RKO (cell line): ENCODE measurements at regions not wholly inside any gene's neighbourhood (a gene's known extent, or its start where the extent isn't known, plus 50 kb on each side); places are given as distances from the start of the nearest gene placed in this dataset.

Source experiments
- DNase-seq: peaks from one replicate; pipeline ENCODE4 v3.0.0-alpha.2; 2016; ENCODE audit warnings: low spot score

GRCh38 chr13:85742355-85742754 lies 56.9 kb downstream of the SLITRK6 start:
- DNase-seq: no peak

- no peak for DNase-seq
These were observed 58.2 kb downstream of the SLITRK6 start for GRCh38 chr13:85741017-85741416.

- DNase-seq: no peak
These were observed 60.4 kb downstream of the SLITRK6 start for GRCh38 chr13:85738696-85739320.

- no peak for DNase-seq
These were observed 61.3 kb downstream of the SLITRK6 start for GRCh38 chr13:85737952-85738351.

- DNase-seq: peak; percentile 13
These were observed 69.9 kb downstream of the SLITRK6 start for GRCh38 chr13:85729296-85729695.

GRCh38 chr13:85728811-85729210 lies 70.4 kb downstream of the SLITRK6 start:
- no peak for DNase-seq

GRCh38 chr13:85725433-85725832 lies 73.8 kb downstream of the SLITRK6 start:
- DNase-seq: no peak

- no peak for DNase-seq
These were observed 74.4 kb downstream of the SLITRK6 start for GRCh38 chr13:85724546-85725432.

- DNase-seq: no peak
These were observed 79.5 kb downstream of the SLITRK6 start for GRCh38 chr13:85719749-85720148.

- no peak for DNase-seq
These were observed 81.3 kb downstream of the SLITRK6 start for GRCh38 chr13:85717921-85718320.

GRCh38 chr13:85710545-85710944 lies 88.7 kb downstream of the SLITRK6 start:
- no peak for DNase-seq

- no peak for DNase-seq
These were observed 89.5 kb downstream of the SLITRK6 start for GRCh38 chr13:85709721-85710120.

- no peak for DNase-seq
These were observed 90.1 kb downstream of the SLITRK6 start for GRCh38 chr13:85709072-85709471.

GRCh38 chr13:85700906-85701305 lies 98.3 kb downstream of the SLITRK6 start:
- DNase-seq: no peak

GRCh38 chr13:85698256-85698655 lies 101.0 kb downstream of the SLITRK6 start:
- DNase-seq: no peak

- no peak for DNase-seq
These were observed 104.2 kb downstream of the SLITRK6 start for GRCh38 chr13:85694992-85695391.

- peak; percentile 66 for DNase-seq
These were observed 105.2 kb downstream of the SLITRK6 start for GRCh38 chr13:85693889-85694511.

GRCh38 chr13:85690368-85690767 lies 108.9 kb downstream of the SLITRK6 start:
- DNase-seq: no peak

- DNase-seq: no peak
These were observed 113.8 kb downstream of the SLITRK6 start for GRCh38 chr13:85685436-85685835.

- DNase-seq: no peak
These were observed 123.9 kb downstream of the SLITRK6 start for GRCh38 chr13:85675151-85675907.

GRCh38 chr13:85671336-85671735 lies 127.9 kb downstream of the SLITRK6 start:
- DNase-seq: no peak

- no peak for DNase-seq
These were observed 132.9 kb downstream of the SLITRK6 start for GRCh38 chr13:85666356-85666755.
